Neural progenitor cell (in vitro differentiated cells): ENCODE measurements at regions not wholly inside any gene's neighbourhood (a gene's known extent, or its start where the extent isn't known, plus 50 kb on each side); places are given as distances from the start of the nearest gene placed in this dataset.

Experiments used
- CTCF ChIP-seq: fragments of 200-600 bp; sonication (generic); IDR thresholded peaks from 2 replicates; pipeline ENCODE4 v1.5.1; 2017; ENCODE audit warnings: antibody characterized with exemption, mild to moderate bottlenecking
- EZH2 ChIP-seq: fragments of 200-600 bp; sonication (generic); IDR thresholded peaks from 2 replicates; pipeline ENCODE4 v1.6.1; 2017; ENCODE audit warnings: antibody characterized with exemption, mild to moderate bottlenecking, moderate library complexity

- no peak for TF ChIP-seq CTCF
- TF ChIP-seq EZH2, result no peak
These were observed 1050.5 kb downstream of the ROBO2 start for GRCh38 chr3:78090382-78090781.
